HG03342 (cell line): ENCODE measurements at regions not wholly inside any gene's neighbourhood (a gene's known extent, or its start where the extent isn't known, plus 50 kb on each side); places are given as distances from the start of the nearest gene placed in this dataset.
A peak's percentile ranks its signal among the peaks of the same experiment; 100 is the strongest.
"Not testable (repeated sequence)": the region's sequence is repeated elsewhere in the genome, so short reads cannot be mapped to it uniquely, and the experiment has no call there.

ENCODE experiments used
- ATAC-seq: cut with Tn5 transposase; IDR thresholded peaks from one replicate; pipeline ENCODE4 v1.9.1; 2021; ENCODE audit warnings: mild to moderate bottlenecking, moderate library complexity; ENCODE audit not compliant: unreplicated experiment

DNA sequence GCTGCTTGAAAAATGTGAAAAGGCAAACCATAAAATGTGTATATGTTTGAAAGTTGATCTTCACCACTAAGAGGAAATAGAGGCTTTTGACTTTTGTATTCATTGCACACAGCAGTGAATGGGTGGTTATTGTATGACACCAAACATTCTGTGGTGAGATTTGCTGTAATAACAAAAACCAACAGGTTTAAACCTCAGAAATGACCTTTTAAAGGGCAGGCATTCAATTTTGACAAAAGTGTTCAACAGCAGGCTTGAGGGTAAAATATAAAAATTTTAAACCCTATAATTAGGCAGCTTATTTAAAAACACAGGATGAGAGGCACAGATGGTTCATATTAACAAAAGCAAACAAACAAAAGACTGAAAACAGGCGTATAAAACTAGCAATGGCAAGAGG, 128.1 kb upstream of the NUDT12 start:
- ATAC-seq, result no peak

DNA sequence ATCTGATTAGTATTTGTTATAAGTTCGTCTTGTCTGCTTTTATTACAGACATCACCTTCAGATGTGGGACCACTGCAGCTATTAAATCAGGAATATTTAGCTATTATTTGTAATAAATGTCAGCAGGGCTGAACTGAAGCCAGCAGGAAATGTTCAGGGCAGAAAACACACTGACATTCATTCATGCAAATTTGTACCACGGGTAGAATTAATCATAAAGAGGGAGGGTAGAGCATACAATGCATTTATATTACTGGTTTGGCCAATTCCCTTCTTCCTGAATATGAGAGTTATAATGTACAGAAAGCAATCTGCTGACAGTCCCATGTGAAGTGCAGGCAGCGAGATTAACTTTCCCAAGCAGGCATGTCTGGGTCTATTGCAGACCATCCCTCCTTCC, 117.3 kb upstream of the NUDT12 start:
- no peak for ATAC-seq

DNA sequence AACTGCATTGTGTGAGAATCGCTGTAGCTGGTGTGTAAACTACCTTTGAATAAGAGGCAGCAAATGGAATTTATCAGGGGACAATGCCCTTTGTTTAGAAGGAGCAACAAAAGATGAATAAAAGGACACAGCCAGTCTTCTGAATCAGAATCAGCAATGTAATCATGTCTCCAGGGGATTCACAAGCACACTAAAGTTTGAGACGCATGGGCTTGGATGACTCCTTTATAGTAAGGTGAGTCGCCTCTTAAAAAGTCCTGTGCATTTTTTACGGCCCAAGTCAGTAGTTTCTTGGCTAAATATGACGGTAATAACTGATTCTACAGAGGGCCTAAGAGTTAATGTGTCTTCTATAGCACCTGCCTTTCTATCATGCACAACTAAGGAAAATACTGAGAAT, 113.6 kb upstream of the NUDT12 start:
- not testable (repeated sequence) for ATAC-seq

DNA sequence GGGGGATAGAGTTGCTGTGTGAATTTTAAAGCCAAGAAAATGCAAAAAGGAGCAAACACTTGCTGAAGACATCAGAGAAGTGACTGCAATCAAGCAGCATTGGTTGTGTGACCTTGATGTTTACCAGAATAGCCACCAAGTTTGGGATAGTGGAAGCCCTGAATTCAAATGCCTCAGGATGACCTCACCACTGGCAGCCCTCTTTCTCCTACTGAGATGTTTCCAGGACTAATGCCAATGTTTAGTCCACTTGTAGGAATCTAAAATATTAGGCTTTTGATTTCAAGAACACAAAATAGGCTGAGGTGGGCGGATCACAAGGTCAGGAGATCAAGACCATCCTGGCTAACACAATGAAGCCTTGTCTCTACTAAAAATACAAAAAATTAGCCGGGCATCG, 112.2 kb upstream of the NUDT12 start:
- ATAC-seq, result no peak

DNA sequence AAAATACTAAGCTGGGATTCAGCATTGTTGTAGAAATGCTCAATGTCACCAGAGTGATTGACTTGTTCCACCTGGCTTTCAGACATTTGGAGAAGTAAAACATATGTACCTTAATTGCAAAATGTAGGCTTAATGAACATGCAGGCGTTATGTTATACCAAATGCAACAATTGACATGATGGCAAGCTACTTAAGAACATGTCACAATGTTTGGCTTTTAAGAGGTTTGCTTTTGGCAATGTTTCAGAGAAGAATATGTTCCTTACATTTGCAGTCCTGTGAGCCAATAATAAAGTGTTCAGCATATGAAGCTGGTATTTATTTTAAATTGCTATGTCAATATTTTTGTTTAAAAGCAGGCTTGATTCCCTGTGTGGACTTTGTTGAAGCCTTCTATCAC, 111.7 kb upstream of the NUDT12 start:
- ATAC-seq, result no peak

DNA sequence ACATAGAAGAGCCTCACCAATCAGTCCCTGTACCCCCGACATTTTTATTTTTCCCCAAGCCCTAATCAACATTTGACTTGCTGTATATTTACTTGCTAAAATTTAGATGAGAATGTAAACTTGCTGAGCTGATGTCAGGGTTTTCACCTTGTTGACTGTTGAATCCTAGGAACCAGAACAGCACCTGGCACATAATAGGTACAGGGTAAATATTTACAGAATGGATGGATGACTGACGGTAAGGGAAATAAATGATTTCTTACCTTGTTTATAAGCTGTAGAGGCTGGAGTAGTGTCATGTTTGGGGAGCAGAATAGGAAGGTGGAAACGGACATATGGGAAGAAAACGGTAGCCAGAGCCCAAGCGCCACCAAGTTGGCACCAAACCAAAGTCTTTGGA, 107.0 kb upstream of the NUDT12 start:
- ATAC-seq, result no peak

DNA sequence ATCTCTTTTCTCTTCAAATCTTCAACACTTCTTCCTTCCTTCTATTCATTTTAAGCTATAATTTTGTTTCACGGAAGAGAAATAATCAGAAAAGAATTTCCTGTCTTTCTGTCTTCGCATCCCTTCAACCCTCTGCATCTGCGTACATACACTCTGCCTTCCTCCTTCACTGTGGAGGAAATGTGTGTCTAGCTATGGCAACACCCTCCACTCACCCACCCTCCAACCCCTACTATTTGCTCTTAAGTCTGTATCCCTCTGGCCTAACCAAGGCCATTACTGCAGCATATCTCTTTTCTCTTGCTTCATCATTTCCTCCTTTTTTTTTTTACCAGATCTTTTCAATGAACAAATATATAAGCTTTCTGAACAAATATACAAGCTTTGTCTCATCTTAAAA, 105.7 kb upstream of the NUDT12 start:
- ATAC-seq, result no peak

DNA sequence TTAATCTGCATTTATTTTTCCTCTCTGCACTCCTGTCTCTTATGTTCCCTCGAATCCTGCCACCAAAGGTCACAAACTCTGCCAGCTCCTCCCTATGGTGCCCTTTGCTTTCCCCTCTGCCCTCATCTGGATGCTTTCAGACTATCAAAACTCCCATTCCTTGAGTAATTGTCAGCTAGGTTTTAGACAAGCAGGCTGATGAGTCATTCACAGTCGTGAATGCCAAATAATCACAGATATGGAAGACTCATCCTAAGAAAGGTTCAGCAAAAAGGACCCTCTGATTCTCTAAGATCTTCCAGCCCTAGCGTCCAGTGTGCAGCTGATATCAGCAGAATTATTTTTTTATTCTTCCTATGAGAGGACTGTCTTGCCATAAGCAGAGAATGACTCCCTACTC, 104.5 kb upstream of the NUDT12 start:
- no peak for ATAC-seq

DNA sequence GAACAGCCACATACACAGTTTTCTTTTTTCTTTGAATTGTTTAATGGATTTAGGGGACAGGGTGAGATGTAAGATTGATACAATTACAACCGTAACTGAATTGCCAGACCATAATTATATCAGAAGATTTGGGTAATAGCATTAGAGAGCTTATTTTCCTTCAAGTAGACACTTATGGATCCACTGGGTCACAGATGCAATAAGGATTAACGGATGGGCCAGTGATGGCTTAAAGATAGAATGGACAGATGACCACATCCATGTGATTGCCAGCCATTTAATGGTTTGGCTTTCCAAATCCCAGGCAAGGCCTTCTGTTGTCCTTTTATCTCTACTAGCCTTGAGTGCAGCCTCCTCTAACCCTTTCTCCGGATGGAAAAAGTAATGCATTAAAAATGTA, 94.7 kb upstream of the NUDT12 start:
- no peak for ATAC-seq

DNA sequence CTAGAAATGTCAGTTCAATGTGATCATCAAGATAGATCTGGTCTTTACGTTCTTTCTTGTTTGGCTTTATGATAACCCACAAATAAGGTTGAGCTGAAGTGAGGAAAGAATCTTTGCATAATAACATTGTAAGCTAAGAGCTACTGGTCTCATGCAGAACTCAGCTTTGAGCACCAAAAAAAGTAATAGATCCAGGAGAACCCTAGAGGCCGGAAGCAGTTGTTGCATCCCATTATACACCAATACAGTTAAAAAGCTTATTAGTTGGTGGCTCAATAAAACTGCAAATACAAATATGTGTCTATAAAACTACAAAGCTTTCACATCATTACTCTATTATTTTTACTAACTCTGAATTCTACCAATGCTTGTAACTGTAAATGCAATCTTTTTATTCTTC, 85.5 kb upstream of the NUDT12 start:
- peak; percentile 53 for ATAC-seq

DNA sequence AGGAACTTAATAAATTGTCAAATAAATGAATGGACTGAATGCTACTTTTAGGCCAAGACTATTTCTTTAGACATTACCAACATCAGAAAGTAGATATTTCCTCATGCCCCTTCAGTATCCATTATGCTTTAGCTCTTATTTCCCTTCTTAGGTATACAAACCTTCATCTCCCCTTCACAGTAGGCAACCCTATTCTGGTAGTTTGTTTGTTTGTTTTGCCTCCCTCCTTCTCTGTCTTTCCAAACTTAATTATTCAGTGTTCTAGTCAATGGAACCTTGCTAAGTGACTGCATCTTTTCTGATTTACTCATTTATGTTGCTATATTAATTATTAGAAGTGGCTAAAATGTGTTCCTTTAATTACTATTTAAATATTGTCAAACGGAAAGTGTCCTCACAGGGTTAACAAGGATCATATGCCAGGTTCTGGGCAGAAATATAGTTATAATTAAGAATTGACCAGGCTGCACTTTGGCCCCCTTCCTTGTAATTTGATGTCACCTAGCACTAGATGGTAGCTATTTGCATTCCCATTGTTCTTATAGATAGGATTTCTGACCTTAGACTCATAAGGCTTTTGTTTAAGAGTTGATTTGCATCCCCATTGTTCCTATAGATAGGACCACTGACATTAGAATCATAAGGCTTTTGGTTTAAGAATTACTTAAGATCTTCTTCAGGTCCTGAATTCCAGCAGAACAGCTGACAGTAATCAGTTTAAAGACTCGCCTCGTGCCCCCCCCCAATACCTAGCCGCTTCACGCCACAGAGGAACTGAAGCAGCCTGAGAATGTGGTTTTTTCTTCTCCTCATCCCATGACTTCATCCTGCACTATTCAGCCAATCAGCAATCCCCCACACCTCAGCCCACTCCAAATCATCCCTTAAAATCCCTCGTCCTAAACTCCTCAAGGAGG, 84.4 kb upstream of the NUDT12 start:
- ATAC-seq, result no peak

DNA sequence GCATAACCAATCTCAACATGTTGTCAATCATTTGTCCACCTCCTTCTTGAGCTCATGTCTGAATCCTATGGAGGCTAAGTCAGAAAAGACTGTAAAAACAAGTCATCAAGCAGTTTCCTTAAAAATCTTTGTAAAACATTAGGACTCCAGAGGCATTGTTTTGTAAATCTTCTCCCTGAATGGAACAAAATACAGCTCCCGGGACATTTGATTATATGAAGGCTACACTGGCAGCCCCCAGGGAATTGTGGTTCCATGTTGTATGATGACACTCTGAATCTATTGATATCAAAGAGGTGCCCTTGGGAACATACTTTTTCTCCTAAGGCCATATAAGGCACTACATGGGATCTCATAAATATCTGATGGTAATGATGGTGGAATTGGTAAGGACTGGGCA, 83.2 kb upstream of the NUDT12 start:
- ATAC-seq, result no peak

DNA sequence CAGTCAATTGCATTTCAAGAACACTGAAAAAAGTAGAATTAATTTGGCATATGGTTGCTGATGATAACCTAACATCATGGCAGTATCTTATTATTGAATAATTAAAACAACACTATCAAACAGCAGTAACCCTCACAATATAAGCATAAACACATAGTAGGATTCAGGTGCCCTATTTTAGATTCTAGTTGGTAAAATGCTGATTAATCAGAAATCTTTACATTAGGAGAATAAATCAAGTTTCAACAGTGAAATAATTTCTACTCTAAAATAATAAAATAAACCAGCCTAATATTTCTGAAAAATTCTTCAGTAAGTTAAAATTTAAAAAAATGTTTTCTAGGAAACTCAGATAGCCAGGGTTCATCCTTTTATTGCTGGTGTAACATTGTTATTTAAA, 76.4 kb upstream of the NUDT12 start:
- no peak for ATAC-seq

DNA sequence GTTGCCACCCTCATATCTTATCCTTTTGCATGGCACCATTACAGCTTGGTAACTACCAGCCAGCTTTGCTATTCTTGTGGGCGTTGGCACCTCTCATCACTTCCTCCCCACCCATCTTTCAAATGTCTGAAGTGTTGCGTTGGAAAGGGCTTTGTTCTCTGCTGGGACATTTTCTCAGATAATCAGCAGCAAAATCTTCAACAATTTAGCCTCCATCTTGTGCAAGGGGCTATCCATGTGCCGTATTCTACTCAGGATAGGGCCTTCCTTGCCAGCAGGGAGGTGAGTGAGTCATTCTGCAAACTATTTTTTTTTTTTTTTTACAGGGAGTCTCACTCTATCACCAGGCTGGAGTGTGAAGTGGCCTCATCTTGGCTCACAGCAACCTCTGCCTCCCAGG, 62.1 kb upstream of the NUDT12 start:
- ATAC-seq, result no peak

DNA sequence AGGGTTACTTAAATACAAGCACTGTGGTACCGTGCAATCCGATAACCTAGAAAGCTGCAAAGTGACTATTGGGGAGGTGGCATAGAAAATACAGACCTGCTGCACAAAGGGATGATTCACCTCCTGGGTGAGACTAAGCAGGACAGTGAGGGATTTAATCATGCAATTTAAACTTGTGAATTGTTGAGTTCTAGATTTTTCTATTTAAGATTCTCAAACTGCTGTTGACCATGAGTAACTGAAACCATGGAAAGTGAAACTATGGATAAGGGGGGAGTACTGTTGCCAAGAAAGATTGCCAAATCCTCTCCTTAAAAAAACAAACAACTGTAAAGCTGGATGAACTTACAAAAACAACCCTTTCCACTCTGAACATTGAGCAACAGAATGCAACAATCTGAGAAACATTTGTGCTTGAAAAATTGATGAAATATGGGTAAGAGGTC, 61.5 kb upstream of the NUDT12 start:
- no peak for ATAC-seq

DNA sequence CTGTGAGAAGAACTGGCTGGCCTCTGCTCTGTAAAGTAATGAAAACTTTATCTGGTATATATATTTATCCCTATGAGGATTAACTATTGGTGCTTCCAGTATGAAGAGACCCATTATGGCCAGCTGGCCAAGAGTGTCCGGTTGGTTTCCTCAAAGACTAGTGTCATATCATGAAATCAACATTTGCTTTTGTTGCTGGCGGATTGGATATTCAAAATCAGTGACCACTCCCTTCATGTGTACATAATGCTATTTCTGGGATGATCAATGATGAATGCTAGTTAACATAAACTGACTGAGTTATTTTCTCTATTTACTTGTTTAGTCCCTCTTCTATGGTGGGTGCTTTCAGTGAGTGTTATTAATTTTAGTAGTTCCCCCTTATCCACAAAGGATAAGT, 60.8 kb upstream of the NUDT12 start:
- ATAC-seq, result no peak

DNA sequence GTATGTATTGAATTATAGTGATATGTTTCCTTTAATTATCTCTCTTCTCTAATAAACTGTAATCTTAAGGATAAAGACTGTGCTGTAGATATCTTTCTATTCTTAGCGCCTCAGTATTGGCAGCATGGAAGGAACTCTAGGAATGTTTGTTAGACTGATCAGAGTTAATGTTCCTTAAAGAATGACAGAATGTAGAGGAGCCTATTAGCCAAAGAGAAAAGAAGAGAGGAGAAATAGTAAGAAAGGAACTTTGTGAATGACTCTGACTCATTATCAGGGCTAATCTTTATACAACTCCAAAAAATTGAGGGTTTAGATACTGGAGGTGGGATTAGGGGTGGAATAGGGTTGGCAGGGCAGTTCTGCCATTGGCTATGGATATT, 59.0 kb upstream of the NUDT12 start:
- no peak for ATAC-seq

DNA sequence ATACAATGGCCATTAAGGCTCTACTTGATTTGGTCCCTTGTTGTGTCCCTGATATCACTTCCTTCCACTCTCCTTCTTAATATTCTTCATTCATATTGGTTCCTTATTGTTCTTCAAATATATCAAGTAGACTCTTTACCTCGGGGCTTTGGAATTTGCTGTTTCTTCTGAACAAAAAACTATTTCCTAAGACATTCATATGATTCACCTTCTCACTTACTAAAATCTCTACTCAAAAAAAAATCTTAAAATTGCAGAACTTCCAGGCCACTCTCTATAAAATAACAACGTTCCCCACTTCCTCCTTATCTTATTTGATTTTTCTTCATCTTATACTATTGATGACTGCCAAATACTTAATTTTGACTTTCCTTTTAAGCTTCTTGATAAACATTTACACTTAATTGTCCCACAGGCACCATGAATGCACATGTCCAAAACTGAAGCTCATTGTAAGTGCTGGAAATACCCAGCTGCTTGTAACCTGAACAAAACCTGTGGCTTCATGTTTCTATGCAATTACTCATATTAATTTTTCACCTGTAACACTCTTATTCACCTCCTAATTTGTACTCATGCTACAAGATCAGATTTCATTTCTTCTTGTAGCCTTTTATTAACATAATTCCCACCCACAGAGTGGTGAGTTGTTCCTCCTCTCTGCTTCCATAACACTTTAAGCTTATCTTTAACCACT, 58.4 kb upstream of the NUDT12 start:
- ATAC-seq, result no peak

DNA sequence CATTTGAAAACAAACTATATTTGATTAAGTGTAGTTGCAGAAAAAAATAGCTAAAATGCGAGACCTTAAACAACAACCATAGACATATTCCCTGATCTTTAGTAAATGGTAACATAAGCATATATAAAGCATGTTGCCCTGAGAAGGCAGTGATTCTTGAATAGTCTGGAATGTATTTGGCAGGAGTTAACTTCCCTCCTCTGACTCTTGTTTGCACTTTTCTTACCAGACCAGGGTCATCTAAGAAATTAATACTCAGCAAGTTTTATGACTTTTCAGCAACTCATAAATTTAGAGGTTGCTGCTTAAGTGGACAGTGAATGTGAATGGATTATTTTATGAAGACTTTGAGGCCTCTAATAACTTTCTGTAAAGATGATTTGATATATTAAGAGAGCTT, 55.3 kb upstream of the NUDT12 start:
- ATAC-seq, result no peak

DNA sequence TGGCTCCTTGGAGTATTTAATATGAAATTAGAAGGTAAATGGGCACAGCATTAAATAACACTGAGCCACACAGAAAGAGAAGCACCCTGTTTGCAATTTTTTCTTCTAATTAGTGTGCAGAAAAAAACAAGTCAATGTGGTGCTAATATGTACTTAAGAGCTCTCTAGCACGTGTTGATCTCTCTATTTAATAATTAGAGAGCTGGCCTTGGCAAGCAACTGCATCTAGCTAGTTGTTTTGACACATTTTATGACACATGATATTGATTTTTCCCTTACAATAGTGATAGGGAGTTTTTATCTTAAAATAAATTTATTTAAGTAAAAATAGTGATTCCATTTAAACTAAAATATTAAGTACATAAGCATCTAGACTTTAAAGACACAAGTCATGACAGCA, 54.5 kb upstream of the NUDT12 start:
- no peak for ATAC-seq

DNA sequence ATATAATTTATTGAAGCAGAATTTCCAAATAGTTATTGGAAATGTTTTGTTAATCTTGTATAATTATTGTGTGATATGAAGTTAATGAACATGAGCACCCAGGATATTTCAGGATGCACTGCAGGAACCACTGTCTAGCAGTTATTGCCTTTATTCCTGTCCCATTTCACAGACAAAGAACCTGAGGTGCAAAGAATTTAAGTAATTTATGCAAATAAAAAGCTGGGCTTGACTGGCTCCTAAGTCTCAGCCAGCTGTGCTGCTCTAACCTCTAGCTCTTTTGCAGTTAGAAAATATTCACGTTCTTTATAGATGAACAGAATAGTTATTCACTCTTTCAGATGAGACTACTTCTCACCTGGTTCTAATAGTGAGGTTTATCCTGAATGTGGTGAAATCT, 50.0 kb upstream of the NUDT12 start:
- no peak for ATAC-seq
